ENCODE measurements at regions not wholly inside any gene's neighbourhood (a gene's known extent, or its start where the extent isn't known, plus 50 kb on each side); places are given as distances from the start of the nearest gene placed in this dataset.

DNA sequence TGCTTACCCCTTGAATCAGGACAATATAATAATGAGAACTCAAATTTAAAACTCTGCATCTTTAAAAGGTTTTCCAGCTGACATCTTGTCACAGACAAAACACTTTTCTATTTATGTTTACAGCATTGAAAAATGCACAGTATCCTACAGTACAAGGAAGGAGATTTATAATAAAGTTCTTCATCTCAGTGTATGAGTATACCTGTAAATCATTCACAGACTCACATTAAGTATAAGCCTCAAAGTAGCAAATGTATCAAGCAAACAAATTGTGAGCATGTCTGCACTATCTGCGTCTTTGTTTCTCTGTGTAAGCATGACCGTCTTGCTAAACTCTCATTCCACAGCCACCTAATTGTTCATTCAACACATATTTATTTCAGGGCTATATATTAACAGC lies 52.8 kb downstream of the PPP1R2C start:
- no peak for DNase-seq (ENCODE audit: low read depth)

GRCh38 chrX:42720209-42720608 lies 57.8 kb downstream of the PPP1R2C start:
- no peak for DNase-seq (ENCODE audit: low read depth)

GRCh38 chrX:42715701-42716262 lies 62.2 kb downstream of the PPP1R2C start:
- no peak for DNase-seq (ENCODE audit: low read depth)

GRCh38 chrX:42714981-42715700 lies 62.8 kb downstream of the PPP1R2C start:
- no peak for DNase-seq (ENCODE audit: low read depth)

- no peak for DNase-seq (ENCODE audit: low read depth)
Observed at GRCh38 chrX:42710452-42710851, 67.5 kb downstream of the PPP1R2C start.

GRCh38 chrX:42708222-42708621 lies 69.7 kb downstream of the PPP1R2C start:
- DNase-seq (ENCODE audit: low read depth) = no peak

DNA sequence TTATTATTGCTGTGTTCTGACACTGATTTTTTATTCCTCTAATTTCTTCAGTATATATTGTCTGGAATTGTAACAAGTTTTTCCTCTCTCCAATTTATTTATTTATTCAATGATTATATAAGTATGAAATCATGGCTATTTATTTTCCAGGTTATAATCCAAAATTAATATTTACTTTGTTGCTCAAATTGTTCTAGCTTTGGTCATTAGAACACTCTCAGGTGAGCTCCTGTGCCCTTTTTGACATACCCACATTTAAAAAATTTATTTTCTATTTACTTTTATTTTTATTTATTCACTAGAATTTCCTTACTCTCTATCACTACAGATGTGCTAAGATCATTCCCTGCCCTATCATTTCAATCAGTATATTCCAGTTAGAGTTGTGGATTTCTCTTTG lies 70.2 kb downstream of the PPP1R2C start:
- no peak for DNase-seq (ENCODE audit: low read depth)

DNA sequence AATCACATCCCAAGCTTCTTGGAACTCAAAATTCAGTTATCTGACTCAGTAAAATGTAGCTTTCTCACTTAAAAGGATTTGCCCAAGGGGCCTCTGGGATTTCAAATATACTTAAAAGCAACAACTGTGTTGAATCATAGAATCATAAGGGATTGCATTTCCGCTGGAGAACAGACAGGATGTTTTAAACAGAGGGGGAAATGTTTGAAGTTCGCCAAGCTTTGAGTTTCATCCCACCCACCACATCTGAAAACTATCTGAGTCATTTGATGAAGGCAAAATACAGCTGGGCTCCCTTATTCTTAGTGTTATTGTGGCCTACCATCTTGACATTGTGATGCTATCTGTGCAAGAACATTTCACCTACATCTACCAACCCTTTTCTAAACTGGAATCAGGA lies 73.5 kb downstream of the PPP1R2C start:
- DNase-seq (ENCODE audit: low read depth) = no peak

- DNase-seq (ENCODE audit: low read depth) = no peak
Observed at GRCh38 chrX:42697544-42697943, 80.4 kb downstream of the PPP1R2C start.

GRCh38 chrX:42696536-42697124 lies 81.3 kb downstream of the PPP1R2C start:
- DNase-seq (ENCODE audit: low read depth) = no peak

- DNase-seq (ENCODE audit: low read depth) = no peak
Observed at GRCh38 chrX:42695800-42696358, 82.1 kb downstream of the PPP1R2C start.

- no peak for DNase-seq (ENCODE audit: low read depth)
Observed at GRCh38 chrX:42694260-42694815, 83.6 kb downstream of the PPP1R2C start.

GRCh38 chrX:42691196-42691595 lies 86.8 kb downstream of the PPP1R2C start:
- DNase-seq (ENCODE audit: low read depth) = no peak

- DNase-seq (ENCODE audit: low read depth) = no peak
Observed at GRCh38 chrX:42686706-42687105, 91.3 kb downstream of the PPP1R2C start.

DNA sequence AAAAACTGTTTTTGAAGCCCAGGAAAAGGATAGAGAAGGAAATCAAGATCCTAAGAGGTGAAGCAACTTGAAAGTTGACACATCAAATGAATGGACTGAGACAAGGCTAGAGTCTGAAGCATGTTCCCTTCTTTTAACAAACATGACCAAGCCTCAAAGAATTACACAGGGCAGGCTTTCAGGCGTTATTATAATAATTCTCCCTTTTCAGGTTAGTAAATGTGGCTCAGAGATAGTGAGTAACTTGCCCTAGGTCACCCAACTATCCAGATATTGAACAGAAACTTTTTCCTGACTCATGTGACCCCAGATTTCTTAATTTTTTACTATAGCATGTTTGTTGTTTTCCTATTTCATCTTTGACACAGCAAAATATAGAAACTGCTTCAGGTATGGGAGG lies 91.7 kb downstream of the PPP1R2C start:
- DNase-seq (ENCODE audit: low read depth) = no peak

DNA sequence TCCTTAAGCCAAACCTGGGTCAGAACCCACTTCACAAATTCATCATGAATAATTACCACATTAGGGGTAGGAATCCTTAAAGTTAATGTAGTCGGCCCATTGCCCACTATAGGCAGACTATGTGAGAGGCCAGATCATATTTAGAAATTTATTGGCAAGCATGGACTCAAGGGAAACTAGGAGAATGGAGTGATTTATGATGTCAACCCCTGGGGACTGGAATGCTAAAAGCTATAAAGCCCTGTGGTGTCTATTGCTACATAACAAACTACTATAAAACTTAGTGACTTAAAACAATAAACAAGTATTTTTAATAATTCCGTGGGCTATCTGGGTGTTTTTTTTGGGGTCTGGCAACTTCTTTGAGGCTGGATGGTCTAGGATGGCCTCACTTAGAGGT lies 93.9 kb downstream of the PPP1R2C start:
- no peak for DNase-seq (ENCODE audit: low read depth)

GRCh38 chrX:42680666-42681065 lies 97.3 kb downstream of the PPP1R2C start:
- DNase-seq (ENCODE audit: low read depth) = no peak

- no peak for DNase-seq (ENCODE audit: low read depth)
Observed at GRCh38 chrX:42678133-42678532, 99.8 kb downstream of the PPP1R2C start.

GRCh38 chrX:42673301-42673810 lies 104.6 kb downstream of the PPP1R2C start:
- no peak for DNase-seq (ENCODE audit: low read depth)

GRCh38 chrX:42664680-42665079 lies 113.3 kb downstream of the PPP1R2C start:
- DNase-seq (ENCODE audit: low read depth) = no peak

GRCh38 chrX:42628471-42628870 lies 149.5 kb downstream of the PPP1R2C start:
- DNase-seq (ENCODE audit: low read depth) = no peak

- DNase-seq (ENCODE audit: low read depth) = no peak
Observed at GRCh38 chrX:42627891-42628290, 150.1 kb downstream of the PPP1R2C start.

DNA sequence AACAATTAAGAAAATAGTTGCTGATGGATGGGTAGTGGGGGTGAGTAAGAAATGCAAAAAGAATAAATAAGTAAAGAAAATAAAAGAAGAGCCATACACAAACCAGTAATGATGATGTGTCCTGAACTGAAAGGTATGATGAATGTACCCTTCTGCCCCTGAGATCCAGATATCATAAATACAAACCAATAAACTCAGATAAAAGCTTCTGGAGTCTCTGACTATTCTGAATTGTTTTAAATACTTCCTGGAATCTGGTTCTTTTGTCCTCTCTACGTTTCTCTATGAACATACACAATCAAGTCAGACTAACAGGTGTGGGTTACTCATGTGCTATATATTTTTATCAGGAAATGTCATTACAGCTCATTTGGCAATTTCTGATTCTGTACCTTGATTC lies 153.4 kb downstream of the PPP1R2C start:
- no peak for DNase-seq (ENCODE audit: low read depth)
